HG02852 (cell line): ENCODE measurements at regions not wholly inside any gene's neighbourhood (a gene's known extent, or its start where the extent isn't known, plus 50 kb on each side); places are given as distances from the start of the nearest gene placed in this dataset.
"Not testable (repeated sequence)": the region's sequence is repeated elsewhere in the genome, so short reads cannot be mapped to it uniquely, and the experiment has no call there.

ENCODE experiments used
- ATAC-seq: cut with Tn5 transposase; IDR thresholded peaks from one replicate; pipeline ENCODE4 v1.9.1; 2021; ENCODE audit warnings: mild to moderate bottlenecking, moderate library complexity; ENCODE audit not compliant: unreplicated experiment

DNA sequence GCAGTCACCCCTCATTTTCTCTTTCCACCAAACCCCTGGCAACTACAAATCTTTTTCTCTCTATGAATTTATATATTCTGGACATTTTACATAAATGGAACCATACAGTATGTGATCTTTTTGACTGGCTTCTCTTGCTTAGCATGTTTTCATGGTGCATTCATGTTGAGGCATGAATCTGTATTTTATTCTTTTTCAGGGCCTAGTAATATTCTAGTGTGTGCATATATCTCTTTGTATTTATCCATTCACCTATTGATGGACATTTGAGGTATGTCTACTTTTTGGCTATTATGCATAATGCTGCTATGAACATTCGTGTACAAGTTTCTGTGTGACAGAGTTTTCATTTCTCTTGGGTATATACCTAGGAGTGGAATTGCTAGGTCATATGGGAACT, 78.2 kb downstream of the HACD1 start:
- ATAC-seq: no peak

DNA sequence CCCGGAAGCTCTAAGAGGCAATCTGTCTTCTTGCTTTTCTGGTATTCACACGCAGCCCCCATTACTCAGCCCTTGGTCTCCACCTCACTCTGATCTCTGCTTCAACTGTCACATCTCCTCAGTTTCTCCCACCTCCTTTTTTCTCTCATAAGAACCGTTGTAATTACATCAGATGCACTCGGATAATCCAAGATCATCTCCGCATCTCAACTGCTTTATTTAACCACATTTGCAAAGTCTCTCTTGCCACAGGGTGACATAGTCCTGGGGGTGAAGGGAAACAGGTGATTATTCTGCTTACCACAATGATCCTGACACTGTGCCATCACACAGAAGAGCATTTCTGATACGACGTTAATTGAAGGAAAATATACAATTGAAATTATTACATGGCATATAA, 79.9 kb downstream of the HACD1 start:
- no peak for ATAC-seq

DNA sequence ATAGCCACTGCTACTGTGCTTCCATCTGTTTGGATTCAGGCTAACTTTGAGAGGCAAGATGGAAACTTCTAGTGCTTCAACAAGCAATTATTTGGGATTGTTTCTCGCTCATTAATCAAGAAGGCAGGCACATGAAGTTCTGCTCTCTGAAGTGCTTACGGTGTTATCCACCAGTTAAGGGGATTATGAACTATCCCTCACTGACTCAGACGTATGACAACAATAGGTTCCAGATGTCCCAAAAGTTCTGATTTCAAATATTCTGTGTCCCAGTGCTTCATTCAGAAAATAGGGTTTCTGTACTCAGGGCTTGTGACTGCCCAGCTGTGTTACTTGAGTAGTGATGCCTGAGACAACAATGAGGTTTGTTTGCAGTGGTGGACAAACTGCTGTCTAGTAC, 81.0 kb downstream of the HACD1 start:
- no peak for ATAC-seq

DNA sequence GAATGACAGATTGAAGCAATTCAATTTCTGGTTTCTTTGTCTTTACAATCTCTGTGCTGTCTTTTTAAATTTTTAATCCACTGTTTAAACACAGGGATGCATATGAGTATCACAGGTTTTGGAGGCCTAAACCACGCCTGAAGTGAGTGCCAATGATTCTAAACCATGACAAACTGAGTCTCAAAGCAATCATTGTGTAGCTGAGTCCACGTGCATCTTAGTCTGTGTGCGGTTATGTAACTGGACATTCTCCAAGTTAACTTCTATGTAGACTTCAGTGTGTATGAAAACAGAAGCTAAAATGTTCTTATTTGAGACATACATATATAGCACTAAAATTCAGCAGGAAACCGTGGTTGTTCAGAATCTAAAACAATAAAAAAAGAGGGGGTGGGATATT, 79.3 kb upstream of the ST8SIA6 start:
- ATAC-seq: no peak

DNA sequence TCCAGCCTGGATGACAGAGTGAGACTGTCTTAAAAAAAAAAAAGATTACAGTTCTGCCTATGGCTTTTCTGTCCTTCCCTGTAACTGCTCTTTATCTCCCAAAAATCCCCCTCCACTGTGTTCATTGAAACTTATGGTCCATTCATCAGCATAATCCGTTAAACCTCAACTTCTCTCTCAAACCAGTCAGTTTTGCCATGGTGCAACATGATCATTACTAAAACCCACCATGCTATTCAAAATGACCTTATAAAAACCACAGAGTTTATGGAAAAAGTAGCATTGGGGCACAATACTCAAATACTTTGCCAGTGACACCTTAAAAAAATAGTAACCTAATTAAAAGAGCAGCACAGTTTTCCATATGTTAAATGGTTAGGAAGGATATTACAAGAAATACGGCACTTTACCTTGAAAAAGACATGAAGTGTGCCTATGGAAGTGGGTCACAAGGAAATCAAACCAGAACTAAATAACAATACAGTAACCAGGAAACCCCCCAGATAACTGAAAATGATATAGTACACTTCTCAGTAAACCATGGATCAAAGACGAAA, 74.0 kb upstream of the ST8SIA6 start:
- no peak for ATAC-seq

DNA sequence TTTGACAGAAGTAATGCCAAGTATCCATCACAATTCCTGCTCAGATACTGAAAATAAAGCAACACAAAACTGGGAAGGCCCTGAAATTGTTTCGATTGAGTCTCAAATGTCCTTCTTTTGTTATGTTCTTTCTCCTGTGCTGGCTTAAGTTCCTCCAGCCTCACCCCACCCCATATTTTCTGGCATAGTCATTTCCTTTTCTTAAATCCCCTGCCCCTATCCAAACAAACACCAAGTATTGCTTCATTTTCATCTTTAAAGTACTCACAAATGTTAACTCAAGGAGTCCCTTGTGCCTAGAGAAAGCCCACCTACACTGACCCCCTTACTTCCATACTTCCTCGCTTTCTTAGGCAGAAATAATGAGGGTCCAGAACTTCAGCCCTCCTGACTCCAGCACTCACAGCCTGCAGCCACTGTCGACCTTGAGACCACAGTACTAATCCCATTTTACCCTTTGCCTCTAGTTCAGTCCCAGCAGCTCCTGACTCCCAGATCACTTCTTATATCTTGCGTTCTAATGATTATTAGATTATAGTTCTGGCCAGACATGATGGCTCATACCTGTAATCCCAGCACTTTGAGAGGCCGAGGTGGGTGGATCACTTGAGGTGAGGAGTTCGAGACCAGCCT, 73.2 kb upstream of the ST8SIA6 start:
- ATAC-seq: no peak

DNA sequence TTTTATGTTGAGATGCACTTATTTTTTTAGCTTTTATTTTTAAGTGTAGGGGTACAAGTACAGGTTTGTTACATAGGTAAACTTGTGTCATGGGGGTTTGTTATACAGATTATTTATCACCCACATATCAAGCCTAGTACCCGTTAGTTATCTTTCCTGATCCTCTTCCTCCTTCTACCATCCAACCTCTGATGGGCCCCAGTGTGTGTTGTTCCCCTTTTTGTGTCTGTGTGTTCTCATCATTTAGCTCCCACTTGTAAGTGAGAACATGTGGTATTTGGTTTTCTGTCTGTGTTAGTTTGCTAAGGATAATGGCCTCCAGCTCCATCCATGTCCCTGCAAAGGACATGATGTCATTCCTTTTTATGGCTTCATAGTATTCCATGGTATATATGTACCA, 72.2 kb upstream of the ST8SIA6 start:
- ATAC-seq: not testable (repeated sequence)

DNA sequence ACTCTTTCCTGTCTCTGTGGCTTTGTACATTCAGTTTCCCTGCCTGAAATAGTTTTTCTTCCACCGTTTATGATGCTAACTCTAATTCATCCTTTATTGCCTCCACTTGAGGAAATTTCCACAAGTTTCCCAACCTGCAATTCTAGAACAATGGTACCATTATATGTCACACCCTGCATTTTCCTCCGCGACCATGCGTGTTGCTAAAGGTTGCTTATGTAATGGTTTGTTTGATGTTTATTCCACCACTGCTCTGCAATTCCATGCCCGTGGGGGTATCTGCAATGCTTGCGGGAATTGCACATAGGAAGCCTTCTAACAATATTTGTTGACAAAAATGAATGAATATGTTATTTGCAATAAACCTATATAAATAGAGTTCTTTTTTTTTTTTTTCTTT, 69.5 kb upstream of the ST8SIA6 start:
- ATAC-seq: no peak

DNA sequence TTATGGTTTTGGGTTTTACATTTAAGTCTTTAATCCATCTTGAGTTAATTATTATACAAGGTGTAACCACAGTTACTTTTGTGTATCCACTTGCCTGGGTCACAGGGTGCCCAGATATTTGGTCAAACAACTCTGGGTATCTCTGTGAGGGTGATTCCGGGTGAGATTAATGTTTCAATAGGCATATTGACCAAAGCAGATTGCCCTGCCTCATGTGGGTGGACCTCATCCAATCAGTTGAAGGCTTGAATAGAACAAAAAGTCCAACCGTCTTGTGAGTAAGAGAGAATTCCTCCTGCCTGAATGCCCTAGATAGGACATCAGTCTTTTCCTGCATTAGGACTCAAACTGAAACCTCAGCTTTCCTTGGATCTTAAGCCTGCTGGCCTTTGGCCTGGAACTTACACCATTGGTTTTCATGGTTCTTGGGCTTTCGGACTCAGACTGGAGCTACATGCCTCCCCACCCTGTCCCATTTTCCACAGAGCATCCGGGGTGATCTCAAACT, 68.9 kb upstream of the ST8SIA6 start:
- ATAC-seq: no peak

DNA sequence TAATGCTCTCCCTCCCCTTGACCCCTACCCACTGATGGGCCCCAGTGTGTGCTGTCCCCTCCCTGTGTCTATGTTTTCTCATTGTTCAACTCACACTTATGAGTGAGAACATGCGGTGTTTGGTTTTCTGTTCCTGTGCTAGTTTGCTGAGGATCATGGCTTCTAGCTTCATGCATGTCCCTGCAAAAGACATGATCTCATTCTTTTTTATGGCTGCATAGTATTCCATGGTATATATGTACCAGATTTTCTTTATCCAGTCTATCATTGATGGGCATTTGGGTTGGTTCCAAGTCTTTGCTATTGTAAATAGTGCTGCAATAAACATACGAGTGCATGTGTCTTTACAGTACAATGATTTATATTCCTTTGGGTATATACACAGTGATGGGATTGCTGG, 67.9 kb upstream of the ST8SIA6 start:
- not testable (repeated sequence) for ATAC-seq

DNA sequence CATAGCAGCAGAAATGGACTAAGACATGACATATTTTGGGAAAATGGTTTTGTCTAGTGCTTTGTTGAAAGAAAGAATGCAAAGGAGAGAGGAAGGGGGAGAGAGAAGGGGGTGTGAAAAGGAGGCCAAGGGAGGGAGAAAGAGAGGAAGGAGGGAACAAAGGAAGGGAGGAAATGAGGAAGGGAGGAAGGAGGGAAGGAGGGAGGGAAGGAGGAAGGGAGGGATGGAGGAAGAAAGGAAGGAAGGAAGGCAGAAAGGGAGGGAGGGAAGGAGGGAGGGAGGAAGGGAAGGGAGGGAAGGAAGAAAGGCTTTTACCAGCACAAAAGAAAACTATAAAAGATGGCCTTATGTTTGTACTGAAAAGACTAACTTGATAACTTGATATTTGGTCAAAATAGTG, 65.1 kb upstream of the ST8SIA6 start:
- no peak for ATAC-seq

DNA sequence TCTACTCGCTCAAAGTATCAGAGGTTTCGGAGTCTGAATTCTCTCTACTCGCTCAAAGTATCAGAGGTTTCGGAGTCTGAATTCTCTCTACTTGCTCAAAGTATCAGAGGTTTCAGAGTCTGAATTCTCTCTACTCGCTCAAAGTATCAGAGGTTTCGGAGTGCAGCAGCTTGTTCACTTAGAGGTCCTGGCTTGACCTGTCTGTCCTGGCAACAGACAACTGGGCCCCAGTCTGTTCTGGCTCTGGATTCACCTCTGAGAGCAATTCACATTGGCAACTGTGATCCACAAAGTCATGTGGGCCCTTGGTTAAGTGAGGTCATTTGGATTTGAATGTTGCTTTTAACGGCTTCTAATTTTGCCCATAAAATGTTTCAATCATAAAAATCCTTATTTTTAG, 63.9 kb upstream of the ST8SIA6 start:
- no peak for ATAC-seq

DNA sequence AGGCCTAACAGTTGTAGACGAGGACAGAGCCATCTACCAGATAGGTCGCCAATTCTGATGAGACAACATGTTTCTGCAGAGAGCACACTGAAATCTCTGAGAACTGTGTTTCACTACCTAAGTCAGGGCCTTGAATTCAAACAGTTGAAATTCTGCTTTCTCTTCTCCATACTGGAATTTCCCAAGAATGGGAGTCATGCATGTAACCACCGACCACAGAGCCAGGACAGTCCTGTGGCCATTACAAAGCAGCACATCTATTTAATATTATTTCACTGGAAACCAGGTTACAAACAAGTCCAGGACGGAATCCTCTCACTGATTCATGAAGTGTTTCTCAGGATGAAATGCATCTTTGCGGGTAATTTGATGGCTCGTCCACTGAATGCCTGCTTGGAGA, 62.0 kb upstream of the ST8SIA6 start:
- no peak for ATAC-seq

DNA sequence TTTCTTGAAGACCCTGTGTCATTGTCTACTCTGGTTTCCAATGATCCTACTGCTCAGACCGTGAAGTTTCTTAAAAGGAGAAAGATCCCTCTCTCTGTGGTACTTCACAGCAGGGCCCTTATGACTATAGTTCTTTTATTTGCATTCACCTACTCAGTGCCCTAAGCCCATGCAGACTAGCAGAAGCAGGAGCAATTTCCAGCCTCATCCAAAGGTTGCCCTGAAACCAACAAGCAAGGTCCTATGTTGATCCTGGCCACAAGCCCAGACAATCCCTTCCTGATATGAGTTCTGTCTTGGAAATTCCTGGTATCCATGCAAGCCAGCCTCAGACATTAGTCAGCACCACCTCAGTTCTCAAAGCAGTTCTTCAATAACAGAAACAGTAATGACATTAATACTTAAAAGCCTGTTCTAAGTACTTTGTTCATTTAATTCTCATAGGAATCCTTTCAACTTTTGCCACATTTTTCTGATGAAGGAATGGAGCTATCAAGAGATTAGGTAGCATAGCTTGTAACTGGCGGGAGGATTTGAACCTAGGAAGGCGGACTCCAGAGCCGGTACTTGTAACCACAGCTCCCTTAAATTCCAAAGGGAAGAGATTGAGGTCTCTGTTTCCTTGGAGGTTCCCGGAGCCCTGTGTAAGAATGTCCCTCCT, 58.1 kb upstream of the ST8SIA6 start:
- ATAC-seq: no peak

DNA sequence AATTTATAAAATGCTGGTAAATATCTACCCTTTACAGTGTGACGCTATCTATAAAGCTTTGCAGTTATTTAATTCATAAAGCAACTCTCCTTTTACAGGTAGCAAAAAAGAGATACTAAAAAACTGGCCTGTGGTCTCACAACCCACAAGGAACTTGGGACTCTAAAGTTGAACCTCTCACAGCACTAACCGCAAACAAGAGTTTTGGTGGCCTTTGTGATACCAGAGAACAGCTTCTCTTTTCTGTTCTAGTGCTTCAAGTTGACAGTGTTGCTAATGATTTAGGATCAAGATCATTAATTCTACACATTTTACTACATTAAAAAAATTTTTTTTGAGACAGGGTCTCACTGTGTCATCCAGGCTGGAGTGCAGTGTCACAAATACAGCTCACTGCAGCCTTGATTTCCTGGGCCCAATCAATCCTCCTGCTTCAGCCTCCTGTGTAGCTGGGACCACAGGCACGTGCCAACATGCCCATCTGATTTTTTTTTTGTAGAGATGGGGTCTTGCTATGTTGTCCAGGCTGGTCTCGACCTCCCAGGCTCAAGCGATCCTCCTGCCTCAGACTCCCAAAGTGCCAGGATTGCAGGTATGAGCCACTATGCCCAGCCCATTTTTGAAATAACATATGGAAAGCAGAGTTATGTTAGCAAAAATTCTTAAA, 56.0 kb upstream of the ST8SIA6 start:
- peak; percentile 68 for ATAC-seq

DNA sequence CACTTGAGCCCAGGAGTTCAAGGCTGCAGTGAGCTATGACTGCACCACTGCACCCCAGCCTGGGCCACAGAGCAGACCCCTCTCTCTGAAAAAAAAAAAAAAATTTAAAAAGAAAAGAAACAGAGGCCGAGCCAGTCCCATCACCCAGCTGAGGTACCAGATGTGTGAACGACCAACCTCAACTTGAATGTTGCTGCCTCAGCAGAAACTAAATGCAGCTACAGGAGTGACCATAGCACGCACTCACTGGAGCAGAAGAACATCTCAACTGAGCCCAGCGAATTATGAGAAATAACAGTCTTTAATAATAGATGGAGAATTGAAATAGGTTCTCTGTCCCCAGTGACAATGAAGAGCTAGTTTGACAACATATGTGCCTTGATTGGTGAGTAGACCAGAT, 53.1 kb upstream of the ST8SIA6 start:
- no peak for ATAC-seq

DNA sequence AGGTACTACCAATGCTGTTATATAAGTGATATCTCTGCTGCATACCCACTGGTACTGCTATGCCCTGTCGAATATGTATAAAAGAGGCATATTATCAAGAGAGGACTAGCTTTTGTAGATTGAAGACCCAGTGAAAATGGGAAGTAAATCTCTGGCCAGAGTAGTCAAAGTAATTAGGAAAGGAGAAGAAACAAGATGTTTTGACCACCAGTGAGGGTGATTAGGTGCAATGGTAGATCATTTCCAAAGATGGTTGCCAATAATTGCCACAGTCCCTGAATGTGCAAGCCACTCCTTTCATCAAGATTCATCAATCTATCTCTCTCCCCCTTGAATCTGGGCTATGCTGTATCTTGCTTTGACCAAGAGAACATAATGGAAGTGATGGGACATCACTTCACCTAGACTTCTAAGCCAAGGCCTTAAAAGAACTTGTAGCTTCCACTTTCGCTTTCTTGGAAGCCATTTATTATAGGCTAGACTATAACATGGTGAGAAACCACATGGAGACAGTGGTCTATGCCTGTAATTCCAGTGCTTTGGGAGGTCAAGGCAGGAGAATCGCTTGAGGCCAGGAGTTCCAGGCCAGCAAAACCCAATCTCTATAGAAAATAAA, 52.6 kb upstream of the ST8SIA6 start:
- ATAC-seq: no peak

DNA sequence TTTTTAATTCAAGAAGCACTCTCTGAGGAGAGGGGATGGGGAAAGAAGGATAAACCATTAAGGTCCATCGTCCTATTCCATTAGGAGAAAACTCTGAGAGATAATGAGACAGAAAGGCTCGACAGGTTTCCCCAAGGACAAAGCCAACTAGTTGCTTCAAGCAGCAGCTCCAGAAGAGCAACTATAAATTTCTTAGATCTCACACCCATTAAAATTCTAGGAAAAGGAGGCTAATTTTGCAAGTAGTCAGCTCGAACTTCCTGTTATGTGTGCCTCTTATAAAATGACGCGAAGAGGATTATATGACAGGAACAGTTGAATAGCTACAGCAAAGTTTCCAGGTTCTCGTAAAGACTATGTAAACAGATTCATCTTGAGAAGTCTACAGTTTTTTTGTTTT, 52.0 kb upstream of the ST8SIA6 start:
- ATAC-seq: no peak

DNA sequence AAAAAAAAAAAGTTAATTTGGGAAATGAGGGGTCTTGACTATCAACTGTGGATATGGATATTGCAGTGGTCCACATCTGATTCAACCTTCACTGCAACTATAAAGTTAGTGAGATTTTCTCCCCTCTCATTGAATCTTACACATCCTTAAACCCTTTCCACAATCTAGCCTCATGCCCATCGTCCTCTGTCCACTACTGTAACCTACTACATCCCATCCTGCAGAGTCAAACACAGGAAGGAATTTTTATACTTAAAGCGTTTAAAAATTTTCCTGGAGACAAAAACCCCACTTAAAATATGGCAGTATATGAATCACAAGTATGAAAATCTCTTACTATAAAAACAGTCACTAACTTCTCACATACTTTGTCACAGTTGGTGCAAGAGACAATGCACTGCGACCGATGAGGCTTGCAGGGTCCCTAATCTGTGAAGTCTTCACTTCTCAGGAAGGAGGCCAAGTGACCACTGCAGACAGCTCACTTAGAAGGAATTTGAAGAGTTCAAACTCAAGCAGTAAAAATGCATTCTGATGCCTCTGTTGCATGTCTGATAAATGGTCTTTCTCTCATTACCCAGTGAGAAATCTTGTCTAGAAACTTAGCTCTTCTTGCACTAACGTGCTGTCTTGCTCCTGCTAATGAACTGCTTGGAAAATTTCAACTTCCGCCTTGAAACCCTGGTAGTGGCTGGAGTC, 50.3 kb upstream of the ST8SIA6 start:
- no peak for ATAC-seq
